HepG2 (cell line): ENCODE measurements at regions not wholly inside any gene's neighbourhood (a gene's known extent, or its start where the extent isn't known, plus 50 kb on each side); places are given as distances from the start of the nearest gene placed in this dataset.

Experiments used
- CAMTA2 ChIP-seq: sonication (generic); formaldehyde crosslinking; IDR thresholded peaks from 2 replicates; pipeline ENCODE4 v1.4.0; 2020; ENCODE audit warnings: mild to moderate bottlenecking, missing genetic modification reagents, borderline replicate concordance
- TOE1 ChIP-seq: sonication (generic); formaldehyde crosslinking; IDR thresholded peaks from 2 replicates; pipeline ENCODE4 v1.4.0; 2020; ENCODE audit warnings: mild to moderate bottlenecking, missing genetic modification reagents
- ZNF709 ChIP-seq: sonication (generic); formaldehyde crosslinking; IDR thresholded peaks from 2 replicates; pipeline ENCODE4 v1.5.0; 2020; ENCODE audit warnings: mild to moderate bottlenecking, missing genetic modification reagents
- TF ChIP-seq, protein P1 (sequence below): sonication (generic); formaldehyde crosslinking; IDR thresholded peaks from 2 replicates; pipeline ENCODE4 v1.5.1; 2020; ENCODE audit warnings: mild to moderate bottlenecking, missing genetic modification reagents, borderline replicate concordance
- TF ChIP-seq, protein P2 (sequence below): sonication (generic); formaldehyde crosslinking; IDR thresholded peaks from one replicate; pipeline ENCODE4 v1.5.1; 2020; ENCODE audit warnings: mild to moderate bottlenecking, missing genetic modification reagents; ENCODE audit errors: not compliant biosample characterization

DNA sequence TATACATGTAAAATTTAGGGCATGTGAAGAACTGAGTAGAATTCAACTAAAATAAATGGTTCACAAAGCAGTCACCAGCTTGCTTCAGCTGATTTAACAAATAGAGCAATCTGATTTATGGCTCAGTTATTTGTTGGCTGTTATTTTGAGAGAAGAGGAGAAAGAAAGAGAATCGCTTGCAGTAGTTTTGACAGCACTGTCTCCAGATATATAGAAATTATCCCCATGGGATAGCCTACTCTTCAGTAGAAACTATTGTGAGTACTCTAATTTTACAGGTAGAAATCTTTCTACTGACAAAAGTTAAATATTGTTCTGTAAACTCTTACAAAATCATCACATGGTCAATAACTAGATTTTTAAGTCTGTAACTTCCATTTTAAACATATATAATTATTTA, 1098.2 kb downstream of the MRPL39 start (continued):
- TF ChIP-seq, protein P1, sequence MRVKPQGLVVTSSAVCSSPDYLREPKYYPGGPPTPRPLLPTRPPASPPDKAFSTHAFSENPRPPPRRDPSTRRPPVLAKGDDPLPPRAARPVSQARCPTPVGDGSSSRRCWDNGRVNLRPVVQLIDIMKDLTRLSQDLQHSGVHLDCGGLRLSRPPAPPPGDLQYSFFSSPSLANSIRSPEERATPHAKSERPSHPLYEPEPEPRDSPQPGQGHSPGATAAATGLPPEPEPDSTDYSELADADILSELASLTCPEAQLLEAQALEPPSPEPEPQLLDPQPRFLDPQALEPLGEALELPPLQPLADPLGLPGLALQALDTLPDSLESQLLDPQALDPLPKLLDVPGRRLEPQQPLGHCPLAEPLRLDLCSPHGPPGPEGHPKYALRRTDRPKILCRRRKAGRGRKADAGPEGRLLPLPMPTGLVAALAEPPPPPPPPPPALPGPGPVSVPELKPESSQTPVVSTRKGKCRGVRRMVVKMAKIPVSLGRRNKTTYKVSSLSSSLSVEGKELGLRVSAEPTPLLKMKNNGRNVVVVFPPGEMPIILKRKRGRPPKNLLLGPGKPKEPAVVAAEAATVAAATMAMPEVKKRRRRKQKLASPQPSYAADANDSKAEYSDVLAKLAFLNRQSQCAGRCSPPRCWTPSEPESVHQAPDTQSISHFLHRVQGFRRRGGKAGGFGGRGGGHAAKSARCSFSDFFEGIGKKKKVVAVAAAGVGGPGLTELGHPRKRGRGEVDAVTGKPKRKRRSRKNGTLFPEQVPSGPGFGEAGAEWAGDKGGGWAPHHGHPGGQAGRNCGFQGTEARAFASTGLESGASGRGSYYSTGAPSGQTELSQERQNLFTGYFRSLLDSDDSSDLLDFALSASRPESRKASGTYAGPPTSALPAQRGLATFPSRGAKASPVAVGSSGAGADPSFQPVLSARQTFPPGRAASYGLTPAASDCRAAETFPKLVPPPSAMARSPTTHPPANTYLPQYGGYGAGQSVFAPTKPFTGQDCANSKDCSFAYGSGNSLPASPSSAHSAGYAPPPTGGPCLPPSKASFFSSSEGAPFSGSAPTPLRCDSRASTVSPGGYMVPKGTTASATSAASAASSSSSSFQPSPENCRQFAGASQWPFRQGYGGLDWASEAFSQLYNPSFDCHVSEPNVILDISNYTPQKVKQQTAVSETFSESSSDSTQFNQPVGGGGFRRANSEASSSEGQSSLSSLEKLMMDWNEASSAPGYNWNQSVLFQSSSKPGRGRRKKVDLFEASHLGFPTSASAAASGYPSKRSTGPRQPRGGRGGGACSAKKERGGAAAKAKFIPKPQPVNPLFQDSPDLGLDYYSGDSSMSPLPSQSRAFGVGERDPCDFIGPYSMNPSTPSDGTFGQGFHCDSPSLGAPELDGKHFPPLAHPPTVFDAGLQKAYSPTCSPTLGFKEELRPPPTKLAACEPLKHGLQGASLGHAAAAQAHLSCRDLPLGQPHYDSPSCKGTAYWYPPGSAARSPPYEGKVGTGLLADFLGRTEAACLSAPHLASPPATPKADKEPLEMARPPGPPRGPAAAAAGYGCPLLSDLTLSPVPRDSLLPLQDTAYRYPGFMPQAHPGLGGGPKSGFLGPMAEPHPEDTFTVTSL (CRISPR knock-in tag), result no peak
- TF ChIP-seq ZNF709 (CRISPR knock-in tag) (no peak), TOE1 (CRISPR knock-in tag) (no peak), CAMTA2 (CRISPR knock-in tag) (no peak)
- TF ChIP-seq, protein P2, sequence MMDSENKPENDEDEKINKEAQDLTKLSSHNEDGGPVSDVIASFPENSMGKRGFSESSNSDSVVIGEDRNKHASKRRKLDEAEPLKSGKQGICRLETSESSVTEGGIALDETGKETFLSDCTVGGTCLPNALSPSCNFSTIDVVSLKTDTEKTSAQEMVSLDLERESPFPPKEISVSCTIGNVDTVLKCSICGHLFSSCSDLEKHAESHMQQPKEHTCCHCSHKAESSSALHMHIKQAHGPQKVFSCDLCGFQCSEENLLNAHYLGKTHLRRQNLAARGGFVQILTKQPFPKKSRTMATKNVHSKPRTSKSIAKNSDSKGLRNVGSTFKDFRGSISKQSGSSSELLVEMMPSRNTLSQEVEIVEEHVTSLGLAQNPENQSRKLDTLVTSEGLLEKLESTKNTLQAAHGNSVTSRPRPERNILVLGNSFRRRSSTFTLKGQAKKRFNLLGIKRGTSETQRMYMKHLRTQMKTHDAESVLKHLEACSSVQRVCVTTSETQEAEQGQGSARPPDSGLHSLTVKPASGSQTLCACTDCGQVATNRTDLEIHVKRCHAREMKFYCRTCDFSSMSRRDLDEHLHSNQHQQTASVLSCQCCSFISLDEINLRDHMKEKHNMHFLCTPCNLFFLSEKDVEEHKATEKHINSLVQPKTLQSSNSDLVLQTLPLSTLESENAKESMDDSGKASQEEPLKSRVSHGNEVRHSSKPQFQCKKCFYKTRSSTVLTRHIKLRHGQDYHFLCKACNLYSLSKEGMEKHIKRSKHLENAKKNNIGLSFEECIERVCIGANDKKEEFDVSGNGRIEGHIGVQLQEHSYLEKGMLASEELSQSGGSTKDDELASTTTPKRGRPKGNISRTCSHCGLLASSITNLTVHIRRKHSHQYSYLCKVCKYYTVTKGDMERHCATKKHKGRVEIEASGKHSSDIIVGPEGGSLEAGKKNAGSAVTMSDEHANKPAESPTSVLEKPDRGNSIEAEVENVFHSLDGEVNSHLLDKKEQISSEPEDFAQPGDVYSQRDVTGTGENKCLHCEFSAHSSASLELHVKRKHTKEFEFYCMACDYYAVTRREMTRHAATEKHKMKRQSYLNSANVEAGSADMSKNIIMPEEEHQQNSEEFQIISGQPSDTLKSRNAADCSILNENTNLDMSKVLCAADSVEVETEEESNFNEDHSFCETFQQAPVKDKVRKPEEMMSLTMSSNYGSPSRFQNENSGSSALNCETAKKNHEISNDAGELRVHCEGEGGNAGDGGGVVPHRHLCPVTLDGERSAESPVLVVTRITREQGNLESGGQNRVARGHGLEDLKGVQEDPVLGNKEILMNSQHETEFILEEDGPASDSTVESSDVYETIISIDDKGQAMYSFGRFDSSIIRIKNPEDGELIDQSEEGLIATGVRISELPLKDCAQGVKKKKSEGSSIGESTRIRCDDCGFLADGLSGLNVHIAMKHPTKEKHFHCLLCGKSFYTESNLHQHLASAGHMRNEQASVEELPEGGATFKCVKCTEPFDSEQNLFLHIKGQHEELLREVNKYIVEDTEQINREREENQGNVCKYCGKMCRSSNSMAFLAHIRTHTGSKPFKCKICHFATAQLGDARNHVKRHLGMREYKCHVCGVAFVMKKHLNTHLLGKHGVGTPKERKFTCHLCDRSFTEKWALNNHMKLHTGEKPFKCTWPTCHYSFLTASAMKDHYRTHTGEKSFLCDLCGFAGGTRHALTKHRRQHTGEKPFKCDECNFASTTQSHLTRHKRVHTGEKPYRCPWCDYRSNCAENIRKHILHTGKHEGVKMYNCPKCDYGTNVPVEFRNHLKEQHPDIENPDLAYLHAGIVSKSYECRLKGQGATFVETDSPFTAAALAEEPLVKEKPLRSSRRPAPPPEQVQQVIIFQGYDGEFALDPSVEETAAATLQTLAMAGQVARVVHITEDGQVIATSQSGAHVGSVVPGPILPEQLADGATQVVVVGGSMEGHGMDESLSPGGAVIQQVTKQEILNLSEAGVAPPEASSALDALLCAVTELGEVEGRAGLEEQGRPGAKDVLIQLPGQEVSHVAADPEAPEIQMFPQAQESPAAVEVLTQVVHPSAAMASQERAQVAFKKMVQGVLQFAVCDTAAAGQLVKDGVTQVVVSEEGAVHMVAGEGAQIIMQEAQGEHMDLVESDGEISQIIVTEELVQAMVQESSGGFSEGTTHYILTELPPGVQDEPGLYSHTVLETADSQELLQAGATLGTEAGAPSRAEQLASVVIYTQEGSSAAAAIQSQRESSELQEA (CRISPR knock-in tag), result no peak
